IMR-90 (cell line): ENCODE measurements at regions not wholly inside any gene's neighbourhood (a gene's known extent, or its start where the extent isn't known, plus 50 kb on each side); places are given as distances from the start of the nearest gene placed in this dataset.

ENCODE experiments used
- ATAC-seq: fragments of 200-7000 bp; cut with Tn5 transposase; 2 replicates; pipeline ENCODE4 v1.9.1; 2020; ENCODE audit warnings: low read depth, mild to moderate bottlenecking, moderate library complexity
- BruUV-seq: library from RNA; stranded (reverse); fragments of 400-500 nt; replicated peaks from 2 replicates; lab custom pipeline; 2021; lab: Mats Ljungman, UMichigan
- CTCF ChIA-PET: fragments of 300-600 bp; formaldehyde crosslinking; extraction: SDS; loops from one replicate; lab custom pipeline; 2021; ENCODE audit warnings: antibody characterized with exemption; lab: Yijun Ruan, JAX
- POLR2A ChIA-PET: fragments of 300-600 bp; sonication (Branson Sonifier 250); formaldehyde crosslinking; loops from one replicate; lab custom pipeline; 2022; ENCODE audit warnings: antibody characterized with exemption; ENCODE audit not compliant: unreplicated experiment; lab: Charles Lee
- DNase-seq: peaks from one replicate; pipeline ENCODE4 v3.0.0; 2013
- H2AFZ ChIP-seq: replicated peaks from 2 replicates; pipeline ENCODE3; 2013; ENCODE audit warnings: low read length, mild to moderate bottlenecking; ENCODE audit not compliant: poor library complexity
- H2AK5ac ChIP-seq: 2 replicates; pipeline ENCODE4 v1.6.1; 2013; ENCODE audit warnings: low read depth, low read length, inconsistent platforms
- H2AK9ac ChIP-seq: replicated peaks from 2 replicates; pipeline ENCODE3; 2013; ENCODE audit warnings: mild to moderate bottlenecking, low read depth, low read length, moderate library complexity; ENCODE audit not compliant: poor library complexity
- H2BK120ac ChIP-seq: 2 replicates; pipeline ENCODE4 v1.6.1; 2013; ENCODE audit warnings: low read depth, low read length, inconsistent platforms
- H2BK15ac ChIP-seq: 3 replicates; pipeline ENCODE4 v1.6.1; 2013; ENCODE audit warnings: low read depth, low read length, inconsistent platforms
- H2BK20ac ChIP-seq: 2 replicates; pipeline ENCODE4 v1.6.1; 2013; ENCODE audit warnings: low read depth, mild to moderate bottlenecking, inconsistent platforms, low read length, moderate library complexity
- H2BK5ac ChIP-seq: 2 replicates; pipeline ENCODE4 v1.6.1; 2013; ENCODE audit warnings: mild to moderate bottlenecking, low read depth, low read length, inconsistent platforms; ENCODE audit not compliant: poor library complexity, severe bottlenecking
- H3K14ac ChIP-seq: replicated peaks from 2 replicates; pipeline ENCODE4 v1.6.1; 2013; ENCODE audit warnings: low read depth, low read length, inconsistent platforms
- H3K18ac ChIP-seq: 2 replicates; pipeline ENCODE4 v1.6.1; 2013; ENCODE audit warnings: low read depth, low read length, control low read depth
- H3K23ac ChIP-seq: 2 replicates; pipeline ENCODE4 v1.6.1; 2013; ENCODE audit warnings: low read depth, low read length, inconsistent platforms
- H3K27ac ChIP-seq: 2 replicates; pipeline ENCODE4 v1.5.1; 2013; ENCODE audit warnings: mild to moderate bottlenecking, control low read depth, low read length; ENCODE audit not compliant: insufficient read depth
- H3K27me3 ChIP-seq: 2 replicates; pipeline ENCODE4 v1.6.1; 2013; ENCODE audit warnings: low read length; ENCODE audit not compliant: control insufficient read depth, insufficient read depth
- H3K36me3 ChIP-seq: 2 replicates; pipeline ENCODE4 v1.6.1; 2013; ENCODE audit warnings: low read length, mixed read lengths; ENCODE audit not compliant: control insufficient read depth, insufficient read depth
- H3K4ac ChIP-seq: 2 replicates; pipeline ENCODE4 v1.6.1; 2013; ENCODE audit warnings: low read depth, low read length, inconsistent platforms
- H3K4me1 ChIP-seq: 2 replicates; pipeline ENCODE4 v1.6.1; 2013; ENCODE audit warnings: low read length, mixed read lengths; ENCODE audit not compliant: control insufficient read depth, insufficient read depth
- H3K4me2 ChIP-seq: 2 replicates; pipeline ENCODE4 v1.6.1; 2013; ENCODE audit warnings: low read depth, mild to moderate bottlenecking, control low read depth, low read length, moderate library complexity
- H3K4me3 ChIP-seq: 2 replicates; pipeline ENCODE4 v1.5.1; 2013; ENCODE audit warnings: low read depth, mild to moderate bottlenecking, control low read depth, low read length, moderate library complexity; ENCODE audit not compliant: insufficient read depth
- H3K56ac ChIP-seq: 2 replicates; pipeline ENCODE4 v1.6.1; 2013; ENCODE audit warnings: low read length, inconsistent platforms; ENCODE audit not compliant: insufficient read depth; ENCODE audit errors: extremely low read depth
- H3K79me1 ChIP-seq, 2 experiments: 2 replicates each; pipeline ENCODE4 v1.6.1; 2013; ENCODE audit warnings: low read length in 2 of 2, inconsistent platforms in 1 of 2, low read depth in 1 of 2
- H3K9ac ChIP-seq: 2 replicates; pipeline ENCODE4 v1.6.1; 2013; ENCODE audit warnings: low read depth, low read length, control low read depth
- H3K9me1 ChIP-seq: 2 replicates; pipeline ENCODE4 v1.6.1; 2013; ENCODE audit warnings: low read length, inconsistent platforms; ENCODE audit not compliant: insufficient read depth
- H3K9me3 ChIP-seq: 2 replicates; pipeline ENCODE4 v1.6.1; 2013; ENCODE audit warnings: low read length; ENCODE audit not compliant: control insufficient read depth, insufficient read depth
- H4K20me1 ChIP-seq: 2 replicates; pipeline ENCODE4 v1.6.1; 2013; ENCODE audit warnings: low read length, inconsistent platforms; ENCODE audit not compliant: insufficient read depth
- H4K5ac ChIP-seq: 2 replicates; pipeline ENCODE4 v1.6.1; 2013; ENCODE audit warnings: mild to moderate bottlenecking, low read depth, low read length, control low read depth
- H4K8ac ChIP-seq, 2 experiments: 2 replicates each; pipeline ENCODE4 v1.6.1; 2013; ENCODE audit warnings: low read depth in 2 of 2, low read length in 2 of 2, control low read depth in 1 of 2, inconsistent platforms in 1 of 2
- H4K91ac ChIP-seq: 2 replicates; pipeline ENCODE4 v1.6.1; 2013; ENCODE audit warnings: low read depth, low read length, inconsistent platforms; ENCODE audit not compliant: insufficient read depth
- CEBPB ChIP-seq: IDR thresholded peaks from 2 replicates; pipeline ENCODE4 v1.6.1; 2012; ENCODE audit warnings: low read depth, low read length, improper control_type of control experiment
- CHD1 ChIP-seq: IDR thresholded peaks from 2 replicates; pipeline ENCODE4 v1.6.1; 2012; ENCODE audit warnings: low read depth, low read length, improper control_type of control experiment
- CTCF ChIP-seq: conservative IDR thresholded peaks from 2 replicates; pipeline ENCODE4 v1.5.1; 2012; ENCODE audit warnings: mild to moderate bottlenecking, low read depth, low read length, improper control_type of control experiment
- FOS ChIP-seq: fragments of 150-350 bp; IDR thresholded peaks from 2 replicates; pipeline ENCODE4 v1.6.1; 2016; ENCODE audit warnings: low read depth, low read length
- SMC3 ChIP-seq: fragments of 150-350 bp; IDR thresholded peaks from 2 replicates; pipeline ENCODE4 v1.6.1; 2016; ENCODE audit warnings: low read depth, mild to moderate bottlenecking, antibody characterized with exemption, low read length, moderate library complexity
- USF2 ChIP-seq: fragments of 150-350 bp; IDR thresholded peaks from 2 replicates; pipeline ENCODE4 v1.6.1; 2017; ENCODE audit warnings: mild to moderate bottlenecking, antibody characterized with exemption, low read length, low read depth
- WGBS, 2 experiments: methylation state at CpG; one replicate each; pipeline versions ENCODE4 v1.1.5 to v1.1.7; 2013; ENCODE audit warnings: missing lambda C conversion rate in 2 of 2; ENCODE audit not compliant: insufficient read length in 1 of 2; ENCODE audit errors: extremely low coverage in 2 of 2; 5-methylcytosine and 5-hydroxymethylcytosine counted together
- dilution Hi-C: fragments of 300-500 bp; cut with HindIII; formaldehyde crosslinking; loops from one replicate; pipeline ENCODE4 v1.14.3; 2018; ENCODE audit warnings: low sequenced_read_pairs; ENCODE audit not compliant: unreplicated experiment
- in situ Hi-C: fragments of 300-500 bp; cut with MboI; formaldehyde crosslinking; loops from 3 replicates; pipeline ENCODE4 v1.14.3; 2019; ENCODE audit warnings: low sequenced_read_pairs, inconsistent platforms, mixed read lengths
- intact Hi-C: fragments of 100-400 bp; cut with micrococcal nuclease; formaldehyde crosslinking; loops from 2 replicates; pipeline ENCODE4 v1.10.0; 2022

GRCh38 chr16:86889974-86890373 is 311.6 kb downstream of the FOXL1 start:
- Histone ChIP-seq H3K56ac (no peak overlapping the region), H3K4me2 (no peak overlapping the region), H4K5ac (no peak overlapping the region), H2BK120ac (no peak overlapping the region), H2BK20ac (no peak overlapping the region), H3K9ac (no peak overlapping the region), H4K8ac (no peak overlapping the region), H2BK5ac (no peak overlapping the region), H3K9me3 (no peaks in the 10 kb centered on the region), H3K4me3 (no peak overlapping the region), H3K36me3 (no peaks in the 10 kb centered on the region), H2AK5ac (no peak overlapping the region), H4K91ac (no peak overlapping the region), H3K27me3 (peaks cover 4% of the 10 kb centered on the region; the same call in 1 of the 2 replicates), H3K27ac (no peak overlapping the region), H2AFZ (no peak overlapping the region), H3K9me1 (peaks cover 3% of the 10 kb centered on the region; the same call in 1 of the 2 replicates), H3K18ac (no peak overlapping the region), H3K4ac (no peak overlapping the region), H3K23ac (no peak overlapping the region), H3K79me1 (no peaks in the 10 kb centered on the region), H4K20me1 (no peaks in the 10 kb centered on the region), H3K4me1 (peaks cover 2% of the 10 kb centered on the region), H3K14ac (no peak overlapping the region), H2AK9ac (no peak overlapping the region), H2BK15ac (no peak overlapping the region)
- TF ChIP-seq CTCF (no peak), CEBPB (no peak), CHD1 (no peak), FOS (no peak), SMC3 (no peak), USF2 (no peak)
- ChIA-PET POLR2A (no interaction called here), CTCF (no interaction called here)
- BruUV-seq = no TSS peak
- WGBS, 2 experiments = 100% methylated on average over 2 of the region's 3 CpGs; no CpG with 5 or more reads in 1 of the 2 experiments
- in situ Hi-C loops (no loop called here), dilution Hi-C loops (no loop called here), intact Hi-C loops (no loop called here)
- ATAC-seq (no peak), DNase-seq (no peak)
